ENCODE measurements at regions not wholly inside any gene's neighbourhood (a gene's known extent, or its start where the extent isn't known, plus 50 kb on each side); places are given as distances from the start of the nearest gene placed in this dataset.

DNA sequence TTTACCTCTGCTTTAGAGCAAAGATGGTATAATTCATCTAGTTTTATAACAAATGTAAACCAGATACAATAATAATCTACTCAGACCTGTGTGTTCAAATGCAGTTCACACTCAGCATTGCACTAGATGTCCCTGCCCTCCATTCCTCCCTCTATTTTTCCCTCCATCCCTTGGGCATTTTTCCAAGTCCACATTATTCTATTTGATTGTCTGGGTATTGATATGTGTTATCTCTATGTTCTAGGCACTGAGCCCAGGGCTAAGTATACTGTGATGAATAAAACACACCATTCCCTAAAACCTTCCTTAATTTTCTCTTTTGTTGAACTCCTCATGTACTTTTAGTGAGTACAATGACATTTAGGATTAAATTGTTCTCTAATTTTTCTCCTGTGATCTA is 66.2 kb upstream of the HMCN1 start:
- TF ChIP-seq, protein P1, sequence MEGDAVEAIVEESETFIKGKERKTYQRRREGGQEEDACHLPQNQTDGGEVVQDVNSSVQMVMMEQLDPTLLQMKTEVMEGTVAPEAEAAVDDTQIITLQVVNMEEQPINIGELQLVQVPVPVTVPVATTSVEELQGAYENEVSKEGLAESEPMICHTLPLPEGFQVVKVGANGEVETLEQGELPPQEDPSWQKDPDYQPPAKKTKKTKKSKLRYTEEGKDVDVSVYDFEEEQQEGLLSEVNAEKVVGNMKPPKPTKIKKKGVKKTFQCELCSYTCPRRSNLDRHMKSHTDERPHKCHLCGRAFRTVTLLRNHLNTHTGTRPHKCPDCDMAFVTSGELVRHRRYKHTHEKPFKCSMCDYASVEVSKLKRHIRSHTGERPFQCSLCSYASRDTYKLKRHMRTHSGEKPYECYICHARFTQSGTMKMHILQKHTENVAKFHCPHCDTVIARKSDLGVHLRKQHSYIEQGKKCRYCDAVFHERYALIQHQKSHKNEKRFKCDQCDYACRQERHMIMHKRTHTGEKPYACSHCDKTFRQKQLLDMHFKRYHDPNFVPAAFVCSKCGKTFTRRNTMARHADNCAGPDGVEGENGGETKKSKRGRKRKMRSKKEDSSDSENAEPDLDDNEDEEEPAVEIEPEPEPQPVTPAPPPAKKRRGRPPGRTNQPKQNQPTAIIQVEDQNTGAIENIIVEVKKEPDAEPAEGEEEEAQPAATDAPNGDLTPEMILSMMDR (IDR thresholded peaks at IDR 0.05; ENCODE audit: insufficient read depth, missing control alignments), result no peak
- peak; percentile 11 for FAIRE-seq
- no peak for DNase-seq (ENCODE audit: insufficient read length, low spot score)

DNA sequence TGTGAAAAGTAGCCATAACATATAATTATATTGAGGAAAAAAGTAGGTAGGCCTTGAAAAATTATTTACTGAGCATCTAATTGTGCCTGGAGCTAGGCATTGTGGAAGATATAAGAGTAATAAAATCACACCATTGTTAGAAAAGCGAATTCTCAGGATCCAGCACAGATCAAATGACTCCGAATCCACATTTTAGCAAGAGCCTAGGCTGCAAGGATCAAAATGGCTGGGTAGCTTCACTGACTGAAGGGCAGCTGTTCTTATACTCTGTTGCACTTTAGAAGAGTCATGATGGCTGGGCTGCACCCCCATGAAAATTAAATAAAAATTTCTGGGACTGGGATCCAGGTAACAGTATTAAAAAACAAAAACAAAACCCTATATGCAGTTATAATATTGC is 67.6 kb upstream of the HMCN1 start:
- TF ChIP-seq, protein P1 (IDR thresholded peaks at IDR 0.05; ENCODE audit: insufficient read depth, missing control alignments), result no peak
- FAIRE-seq (no peak), DNase-seq (ENCODE audit: insufficient read length, low spot score) (no peak)

DNA sequence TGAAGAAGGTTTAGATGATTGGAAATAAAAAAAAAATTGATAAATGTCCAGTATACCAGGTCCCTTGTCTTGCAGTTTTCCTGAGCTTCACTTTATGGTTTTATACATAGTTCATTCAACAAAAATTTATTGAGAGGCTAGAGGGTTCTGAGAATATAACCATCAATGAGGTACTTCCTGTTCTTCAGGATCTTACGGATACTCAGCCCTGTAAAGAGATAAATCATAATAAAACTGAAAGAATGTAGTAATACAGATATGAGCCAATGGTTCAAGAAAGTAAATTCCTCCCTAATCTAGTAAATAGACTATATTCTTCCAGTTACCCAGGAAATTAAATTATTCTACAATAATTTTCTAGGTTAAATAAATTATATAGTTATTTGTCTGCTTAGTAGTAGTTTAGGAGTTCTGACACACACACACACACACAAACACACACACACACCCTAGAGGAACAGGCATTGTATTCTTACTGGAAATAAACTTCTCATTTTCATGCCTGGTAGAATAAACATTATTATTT is 70.4 kb upstream of the HMCN1 start:
- no peak for DNase-seq (ENCODE audit: insufficient read length, low spot score)
- FAIRE-seq, result no peak
- TF ChIP-seq, protein P1 (IDR thresholded peaks at IDR 0.05; ENCODE audit: insufficient read depth, missing control alignments), result no peak

DNA sequence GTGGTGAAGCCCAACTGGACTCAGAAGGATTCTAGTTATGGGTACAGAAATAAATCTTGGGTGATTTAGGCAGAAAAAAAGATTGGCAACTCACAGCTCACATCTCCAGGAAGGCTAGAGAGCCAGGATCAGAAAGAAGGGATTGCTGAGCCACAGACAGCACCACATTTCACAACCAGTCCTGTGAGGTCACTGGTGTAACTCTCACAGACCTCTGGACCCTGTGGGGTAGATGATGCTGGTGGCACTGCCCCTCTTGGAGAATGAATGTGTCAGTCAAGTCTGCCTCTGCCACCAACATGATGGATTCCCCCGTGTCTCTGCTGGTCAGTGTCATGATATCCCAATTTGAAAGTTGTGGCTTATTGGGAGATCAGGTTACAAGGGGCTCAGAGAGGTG is 70.9 kb upstream of the HMCN1 start:
- FAIRE-seq (no peak), DNase-seq (ENCODE audit: insufficient read length, low spot score) (no peak)
- TF ChIP-seq, protein P1 (IDR thresholded peaks at IDR 0.05; ENCODE audit: insufficient read depth, missing control alignments), result no peak

DNA sequence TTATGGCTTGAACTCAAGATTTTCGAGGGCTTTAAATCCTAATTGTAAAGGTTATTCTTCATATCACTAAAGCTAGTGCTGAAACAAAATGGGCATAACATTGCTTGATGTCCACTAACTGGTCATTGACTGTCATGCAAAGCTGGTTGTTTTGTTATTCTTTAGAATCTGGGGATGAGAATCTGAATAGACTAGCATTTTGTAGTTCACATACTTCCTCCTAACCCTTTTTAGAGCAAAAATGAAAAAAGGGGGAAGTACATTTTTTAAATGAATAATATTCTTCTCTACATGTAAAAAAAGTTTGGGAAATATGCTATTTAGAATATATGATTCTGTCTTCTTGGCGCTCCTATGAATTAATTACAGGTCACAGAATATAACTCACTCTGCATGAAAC is 72.2 kb upstream of the HMCN1 start:
- FAIRE-seq, result no peak
- TF ChIP-seq, protein P1 (IDR thresholded peaks at IDR 0.05; ENCODE audit: insufficient read depth, missing control alignments), result no peak
- no peak for DNase-seq (ENCODE audit: insufficient read length, low spot score)

DNA sequence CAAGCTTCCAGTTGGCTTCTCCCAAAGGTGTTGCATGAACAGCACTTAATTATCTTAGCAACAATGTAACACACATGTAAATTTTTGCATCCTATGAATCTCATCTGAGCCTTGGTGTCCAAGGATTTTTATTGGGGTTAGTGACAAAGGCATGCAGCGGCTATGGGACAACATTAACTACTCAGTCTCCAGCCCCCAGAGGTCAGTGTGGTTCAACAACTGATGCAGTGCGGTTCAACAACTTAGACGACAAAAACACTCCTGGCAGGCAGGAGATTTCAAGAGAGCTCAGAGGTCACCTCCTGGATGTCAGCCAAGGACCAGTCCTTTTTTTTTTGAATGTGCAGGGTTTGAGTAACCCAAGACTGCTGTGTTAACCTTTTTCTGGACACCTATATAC is 77.5 kb upstream of the HMCN1 start:
- peak; percentile 6 for FAIRE-seq
- no peak for DNase-seq (ENCODE audit: insufficient read length, low spot score)
- TF ChIP-seq, protein P1 (IDR thresholded peaks at IDR 0.05; ENCODE audit: insufficient read depth, missing control alignments), result no peak

DNA sequence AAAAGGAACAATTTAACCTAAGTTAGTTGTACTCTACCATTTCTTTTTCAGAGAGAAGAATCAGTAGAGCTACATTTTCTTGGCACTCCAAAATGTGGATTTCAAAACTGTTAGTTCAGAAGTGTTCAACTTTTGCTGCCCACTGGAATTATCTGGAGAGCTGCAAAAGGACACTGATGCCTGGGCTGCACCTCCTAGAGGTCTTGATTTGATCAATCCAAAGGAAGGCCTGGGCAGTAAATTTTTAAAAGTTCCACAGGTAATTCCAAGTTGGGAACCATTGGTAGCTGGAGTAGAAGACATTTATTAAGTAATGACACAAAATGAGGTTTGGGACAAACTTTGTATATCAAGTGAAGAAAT is 79.3 kb upstream of the HMCN1 start:
- TF ChIP-seq, protein P1 (IDR thresholded peaks at IDR 0.05; ENCODE audit: insufficient read depth, missing control alignments), result no peak
- FAIRE-seq (no peak), DNase-seq (ENCODE audit: insufficient read length, low spot score) (no peak)

Data from D721Med (cell line).